GM23338 (cell line): ENCODE measurements at regions not wholly inside any gene's neighbourhood (a gene's known extent, or its start where the extent isn't known, plus 50 kb on each side); places are given as distances from the start of the nearest gene placed in this dataset.

Experiments used
- ATAC-seq: fragments of 200-7000 bp; cut with Tn5 transposase; 3 replicates; pipeline ENCODE4 v1.9.1; 2020
- DNase-seq: peaks from one replicate; pipeline ENCODE4 v3.0.0-alpha.2; 2015; ENCODE audit warnings: low spot score
- H2AFZ ChIP-seq: fragments of 200-600 bp; sonication (generic); 2 replicates; pipeline ENCODE4 v1.8.0; 2016; ENCODE audit warnings: antibody characterized with exemption, mild to moderate bottlenecking, moderate library complexity
- H3F3A ChIP-seq: fragments of 200-600 bp; sonication (generic); replicated peaks from 2 replicates; pipeline ENCODE4 v1.8.0; 2017; ENCODE audit warnings: antibody characterized with exemption, mixed run types, low read depth
- H3K27ac ChIP-seq: fragments of 200-600 bp; sonication (generic); 2 replicates; pipeline ENCODE4 v1.6.1; 2016; ENCODE audit warnings: low read depth
- H3K27me3 ChIP-seq: fragments of 200-600 bp; sonication (generic); 2 replicates; pipeline ENCODE4 v1.8.0; 2016; ENCODE audit warnings: mild to moderate bottlenecking, mixed run types, moderate library complexity; ENCODE audit not compliant: insufficient read depth
- H3K36me3 ChIP-seq: fragments of 200-600 bp; sonication (generic); 2 replicates; pipeline ENCODE4 v1.8.0; 2016; ENCODE audit warnings: mild to moderate bottlenecking; ENCODE audit not compliant: insufficient read depth
- H3K4me1 ChIP-seq: fragments of 200-600 bp; sonication (generic); 2 replicates; pipeline ENCODE4 v1.8.0; 2016; ENCODE audit warnings: mild to moderate bottlenecking, moderate library complexity; ENCODE audit not compliant: insufficient read depth
- H3K4me2 ChIP-seq: fragments of 200-600 bp; sonication (generic); 2 replicates; pipeline ENCODE4 v1.7.1; 2017; ENCODE audit warnings: mixed run types
- H3K4me3 ChIP-seq: fragments of 200-600 bp; sonication (generic); 2 replicates; pipeline ENCODE4 v1.6.1; 2016; ENCODE audit warnings: mixed run types
- H3K79me2 ChIP-seq: fragments of 200-600 bp; sonication (generic); replicated peaks from 2 replicates; pipeline ENCODE4 v1.8.0; 2017; ENCODE audit warnings: mild to moderate bottlenecking; ENCODE audit not compliant: insufficient read depth
- H3K9me2 ChIP-seq: fragments of 200-600 bp; sonication (generic); 2 replicates; pipeline ENCODE4 v1.8.0; 2017; ENCODE audit not compliant: insufficient read depth
- H4K20me1 ChIP-seq: fragments of 200-600 bp; sonication (generic); replicated peaks from 2 replicates; pipeline ENCODE4 v1.8.0; 2017; ENCODE audit warnings: mild to moderate bottlenecking; ENCODE audit not compliant: insufficient read depth
- H3K27ac Mint-ChIP-seq: 2 replicates; pipeline ENCODE4 v1.8.0; 2020; ENCODE audit warnings: inconsistent platforms, mild to moderate bottlenecking, moderate library complexity, mixed read lengths
- H3K27me3 Mint-ChIP-seq: 3 replicates; pipeline ENCODE4 v1.8.0; 2022; ENCODE audit warnings: low read depth, mild to moderate bottlenecking, moderate library complexity, mixed read lengths, inconsistent platforms; ENCODE audit not compliant: insufficient read depth, poor library complexity
- H3K36me3 Mint-ChIP-seq: 3 replicates; pipeline ENCODE4 v1.8.0; 2021; ENCODE audit warnings: low read depth, mild to moderate bottlenecking, inconsistent platforms, moderate library complexity, mixed read lengths
- H3K4me1 Mint-ChIP-seq: 3 replicates; pipeline ENCODE4 v1.8.0; 2020; ENCODE audit warnings: mild to moderate bottlenecking, inconsistent platforms, mixed read lengths
- H3K4me3 Mint-ChIP-seq: 3 replicates; pipeline ENCODE4 v1.8.0; 2021; ENCODE audit warnings: moderate library complexity, mild to moderate bottlenecking, inconsistent platforms, mixed read lengths
- H3K9me3 Mint-ChIP-seq: 3 replicates; pipeline ENCODE4 v1.8.0; 2020; ENCODE audit warnings: moderate library complexity, mild to moderate bottlenecking, inconsistent platforms, mixed read lengths
- CREB1 ChIP-seq: fragments of 250-450 bp; sonication (Bioruptor Pico); IDR thresholded peaks from 2 replicates; pipeline ENCODE4 v1.5.0; 2020; ENCODE audit warnings: low read depth, mild to moderate bottlenecking, moderate library complexity
- CTCF ChIP-seq, 2 experiments: fragments of 200-600 bp in 1 of 2; sonication (generic) in 1 of 2; conservative IDR thresholded peaks; 2 replicates each; pipeline versions ENCODE4 v1.5.1 to v1.6.1; 2016 to 2017; ENCODE audit warnings: antibody characterized with exemption in 2 of 2, low read depth in 2 of 2, mild to moderate bottlenecking in 2 of 2, moderate library complexity in 1 of 2
- EZH2 ChIP-seq: fragments of 200-600 bp; sonication (generic); IDR thresholded peaks from one replicate; pipeline ENCODE4 v1.8.0; 2017; ENCODE audit warnings: antibody characterized with exemption, mild to moderate bottlenecking, low read depth; ENCODE audit not compliant: unreplicated experiment
- EZH2phosphoT487 ChIP-seq: fragments of 200-600 bp; sonication (generic); IDR thresholded peaks from one replicate; pipeline ENCODE4 v1.8.1; 2018; ENCODE audit warnings: antibody characterized with exemption; ENCODE audit not compliant: unreplicated experiment
- JUNB ChIP-seq: IDR thresholded peaks from one replicate; pipeline ENCODE4 v1.6.1; 2016; ENCODE audit warnings: antibody characterized with exemption; ENCODE audit not compliant: unreplicated experiment
- NANOG ChIP-seq: IDR thresholded peaks from 2 replicates; pipeline ENCODE4 v1.6.1; 2016; ENCODE audit warnings: antibody characterized with exemption, borderline replicate concordance
- POLR2AphosphoS5 ChIP-seq: IDR thresholded peaks from 2 replicates; pipeline ENCODE4 v1.6.1; 2016; ENCODE audit warnings: antibody characterized with exemption, low read depth
- STAT1 ChIP-seq: IDR thresholded peaks from one replicate; pipeline ENCODE4 v1.6.1; 2016; ENCODE audit warnings: antibody characterized with exemption; ENCODE audit not compliant: unreplicated experiment
- ZNF331 ChIP-seq: fragments of 250-450 bp; sonication (Bioruptor Pico); IDR thresholded peaks from 2 replicates; pipeline ENCODE4 v1.5.0; 2020; ENCODE audit warnings: low read depth, mild to moderate bottlenecking, moderate library complexity
- TF ChIP-seq, protein P1 (sequence below): IDR thresholded peaks from one replicate; pipeline ENCODE4 v1.6.1; 2018; ENCODE audit warnings: antibody characterized with exemption; ENCODE audit not compliant: unreplicated experiment
- TF ChIP-seq, protein P2 (sequence below): IDR thresholded peaks from 2 replicates; pipeline ENCODE4 v1.6.1; 2016; ENCODE audit warnings: antibody characterized with exemption

DNA sequence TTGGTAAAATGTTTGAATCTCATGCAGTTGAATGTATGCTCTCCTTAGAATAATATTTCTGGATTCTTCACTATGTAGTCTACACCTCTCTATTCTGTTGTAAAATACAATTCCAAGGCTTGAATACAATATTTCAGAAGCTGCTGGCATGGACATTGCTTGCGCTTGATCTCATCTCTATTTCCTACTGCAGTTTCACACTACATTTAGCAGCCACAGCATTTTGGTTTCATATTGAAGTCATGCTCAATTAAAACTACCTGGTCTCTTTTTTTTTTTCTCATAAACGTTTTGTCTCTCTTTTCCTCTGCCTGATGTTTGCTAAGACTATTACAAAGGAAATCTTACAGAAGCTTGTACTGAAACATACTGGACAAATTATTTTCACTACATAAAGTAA, 631.0 kb upstream of the TMPRSS15 start (continued):
- TF ChIP-seq CTCF (conservative IDR thresholded peaks at IDR 0.05; ENCODE audit: low read depth in 2 of 2) = no peak
- TF ChIP-seq, protein P1, sequence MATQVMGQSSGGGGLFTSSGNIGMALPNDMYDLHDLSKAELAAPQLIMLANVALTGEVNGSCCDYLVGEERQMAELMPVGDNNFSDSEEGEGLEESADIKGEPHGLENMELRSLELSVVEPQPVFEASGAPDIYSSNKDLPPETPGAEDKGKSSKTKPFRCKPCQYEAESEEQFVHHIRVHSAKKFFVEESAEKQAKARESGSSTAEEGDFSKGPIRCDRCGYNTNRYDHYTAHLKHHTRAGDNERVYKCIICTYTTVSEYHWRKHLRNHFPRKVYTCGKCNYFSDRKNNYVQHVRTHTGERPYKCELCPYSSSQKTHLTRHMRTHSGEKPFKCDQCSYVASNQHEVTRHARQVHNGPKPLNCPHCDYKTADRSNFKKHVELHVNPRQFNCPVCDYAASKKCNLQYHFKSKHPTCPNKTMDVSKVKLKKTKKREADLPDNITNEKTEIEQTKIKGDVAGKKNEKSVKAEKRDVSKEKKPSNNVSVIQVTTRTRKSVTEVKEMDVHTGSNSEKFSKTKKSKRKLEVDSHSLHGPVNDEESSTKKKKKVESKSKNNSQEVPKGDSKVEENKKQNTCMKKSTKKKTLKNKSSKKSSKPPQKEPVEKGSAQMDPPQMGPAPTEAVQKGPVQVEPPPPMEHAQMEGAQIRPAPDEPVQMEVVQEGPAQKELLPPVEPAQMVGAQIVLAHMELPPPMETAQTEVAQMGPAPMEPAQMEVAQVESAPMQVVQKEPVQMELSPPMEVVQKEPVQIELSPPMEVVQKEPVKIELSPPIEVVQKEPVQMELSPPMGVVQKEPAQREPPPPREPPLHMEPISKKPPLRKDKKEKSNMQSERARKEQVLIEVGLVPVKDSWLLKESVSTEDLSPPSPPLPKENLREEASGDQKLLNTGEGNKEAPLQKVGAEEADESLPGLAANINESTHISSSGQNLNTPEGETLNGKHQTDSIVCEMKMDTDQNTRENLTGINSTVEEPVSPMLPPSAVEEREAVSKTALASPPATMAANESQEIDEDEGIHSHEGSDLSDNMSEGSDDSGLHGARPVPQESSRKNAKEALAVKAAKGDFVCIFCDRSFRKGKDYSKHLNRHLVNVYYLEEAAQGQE = no peak

DNA sequence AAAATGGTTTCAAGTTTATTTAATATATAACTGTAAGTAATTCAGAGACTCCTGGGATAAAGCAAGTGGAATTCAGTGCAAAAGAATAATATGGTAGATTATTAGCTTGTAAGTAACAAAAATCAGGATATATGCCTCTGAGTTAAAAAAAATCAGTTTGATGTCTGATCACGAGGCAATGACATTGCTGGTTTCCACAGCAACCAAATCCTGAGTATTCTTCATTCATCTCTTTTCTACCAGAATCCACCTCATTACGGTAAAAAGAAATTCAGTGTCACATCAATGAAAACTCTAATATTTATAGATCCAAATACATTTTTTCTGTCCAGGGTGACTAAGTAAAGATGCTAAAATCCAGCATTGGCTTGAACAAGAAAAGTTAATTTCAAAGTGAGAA, 642.3 kb upstream of the TMPRSS15 start:
- Histone ChIP-seq H2AFZ (no peak overlapping the region), H3K9me2 (no peaks in the 10 kb centered on the region), H3K4me3 (no peak overlapping the region), H3K79me2 (no peaks in the 10 kb centered on the region), H4K20me1 (no peaks in the 10 kb centered on the region), H3K4me2 (no peak overlapping the region), H3K36me3 (peaks cover 2% of the 10 kb centered on the region; the same call in 1 of the 2 replicates), H3K27me3 (no peaks in the 10 kb centered on the region), H3F3A (no peaks in the 10 kb centered on the region), H3K4me1 (no peaks in the 10 kb centered on the region), H3K27ac (no peak overlapping the region)
- H3K36me3 Mint-ChIP-seq = peaks cover 6% of the 10 kb centered on the region
- TF ChIP-seq STAT1 (no peak), CREB1 (CRISPR knock-in tag) (no peak), JUNB (no peak), POLR2AphosphoS5 (no peak), ZNF331 (no peak), EZH2phosphoT487 (no peak), NANOG (no peak), EZH2 (no peak)
- TF ChIP-seq, protein P2, sequence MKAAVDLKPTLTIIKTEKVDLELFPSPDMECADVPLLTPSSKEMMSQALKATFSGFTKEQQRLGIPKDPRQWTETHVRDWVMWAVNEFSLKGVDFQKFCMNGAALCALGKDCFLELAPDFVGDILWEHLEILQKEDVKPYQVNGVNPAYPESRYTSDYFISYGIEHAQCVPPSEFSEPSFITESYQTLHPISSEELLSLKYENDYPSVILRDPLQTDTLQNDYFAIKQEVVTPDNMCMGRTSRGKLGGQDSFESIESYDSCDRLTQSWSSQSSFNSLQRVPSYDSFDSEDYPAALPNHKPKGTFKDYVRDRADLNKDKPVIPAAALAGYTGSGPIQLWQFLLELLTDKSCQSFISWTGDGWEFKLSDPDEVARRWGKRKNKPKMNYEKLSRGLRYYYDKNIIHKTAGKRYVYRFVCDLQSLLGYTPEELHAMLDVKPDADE = no peak
- no peak overlapping the region for H3K4me3 Mint-ChIP-seq
- DNase-seq (no peak), ATAC-seq (no peak)
- H3K27ac Mint-ChIP-seq = no peak overlapping the region
- no peaks in the 10 kb centered on the region for H3K4me1 Mint-ChIP-seq
- peaks cover 7% of the 10 kb centered on the region for H3K9me3 Mint-ChIP-seq
- peaks cover 2% of the 10 kb centered on the region for H3K27me3 Mint-ChIP-seq
